HEK293 (cell line): ENCODE measurements at regions not wholly inside any gene's neighbourhood (a gene's known extent, or its start where the extent isn't known, plus 50 kb on each side); places are given as distances from the start of the nearest gene placed in this dataset.

ENCODE experiments used
- CTCF ChIP-seq: fragments of 450-650 bp; formaldehyde crosslinking; IDR thresholded peaks from 2 replicates; pipeline ENCODE4 v1.5.1; 2016; ENCODE audit warnings: missing biosample characterization, missing genetic modification characterization
- MZF1 ChIP-seq: fragments of 450-650 bp; formaldehyde crosslinking; IDR thresholded peaks from 2 replicates; pipeline ENCODE4 v1.5.1; 2017; ENCODE audit warnings: missing biosample characterization, missing genetic modification characterization, borderline replicate concordance
- TCF7L2 ChIP-seq: IDR thresholded peaks from 2 replicates; pipeline ENCODE4 v1.6.1; 2011; ENCODE audit warnings: low read depth, mild to moderate bottlenecking, inconsistent platforms, low read length, moderate library complexity, borderline replicate concordance
- ZFP3 ChIP-seq: fragments of 450-650 bp; formaldehyde crosslinking; IDR thresholded peaks from 2 replicates; pipeline ENCODE4 v1.5.1; 2016; ENCODE audit warnings: low read depth, missing biosample characterization, missing genetic modification characterization
- ZNF274 ChIP-seq, 2 experiments: fragments of 200-500 bp in 1 of 2; fragments of 450-650 bp in 1 of 2; sonication (Bioruptor generic) in 1 of 2; formaldehyde crosslinking in 1 of 2; IDR thresholded peaks; 2 replicates each; pipeline versions ENCODE4 v1.5.1 to v1.6.1; 2014 to 2016; ENCODE audit warnings: borderline replicate concordance in 1 of 2, inconsistent platforms in 1 of 2, low read length in 1 of 2, missing biosample characterization in 1 of 2, missing genetic modification characterization in 1 of 2
- ZNF449 ChIP-seq: fragments of 450-650 bp; formaldehyde crosslinking; IDR thresholded peaks from 2 replicates; pipeline ENCODE4 v1.5.1; 2017; ENCODE audit warnings: missing biosample characterization, mild to moderate bottlenecking, missing genetic modification characterization, moderate library complexity
- ZNF488 ChIP-seq: fragments of 450-650 bp; formaldehyde crosslinking; IDR thresholded peaks from 2 replicates; pipeline ENCODE4 v1.5.1; 2016; ENCODE audit warnings: missing biosample characterization, missing genetic modification characterization
- ZNF510 ChIP-seq: fragments of 450-650 bp; formaldehyde crosslinking; IDR thresholded peaks from 2 replicates; pipeline ENCODE4 v1.5.1; 2018; ENCODE audit warnings: mild to moderate bottlenecking, missing genetic modification characterization, missing biosample characterization; ENCODE audit not compliant: insufficient replicate concordance
- ZNF76 ChIP-seq: fragments of 450-650 bp; formaldehyde crosslinking; IDR thresholded peaks from 2 replicates; pipeline ENCODE4; 2016; ENCODE audit warnings: low read depth, missing biosample characterization, missing genetic modification characterization, borderline replicate concordance
- ZSCAN30 ChIP-seq: fragments of 450-650 bp; IDR thresholded peaks from 2 replicates; pipeline ENCODE4 v1.5.1; 2018; ENCODE audit warnings: missing biosample characterization, mild to moderate bottlenecking, missing genetic modification characterization, moderate library complexity

DNA sequence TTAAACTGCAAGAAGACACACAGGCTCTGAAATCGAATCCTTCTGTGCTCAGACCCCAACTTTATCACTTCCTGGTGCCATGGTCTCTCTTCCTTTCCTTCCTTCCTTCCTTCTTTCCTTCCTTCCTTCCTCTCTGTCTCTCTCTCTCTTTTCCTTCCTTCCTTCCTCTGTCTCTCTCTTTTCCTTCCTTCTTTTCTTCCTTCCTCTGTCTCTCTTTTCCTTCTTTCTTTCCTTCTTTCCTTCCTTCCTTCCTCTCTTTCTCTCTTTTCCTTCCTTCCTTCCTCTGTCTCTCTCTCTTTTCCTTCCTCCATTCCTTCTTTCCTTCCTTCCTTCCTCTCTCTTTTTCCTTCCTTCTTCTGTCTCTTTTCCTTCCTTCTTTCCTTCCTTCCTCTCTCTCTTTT, 127.2 kb upstream of the CACNA1A start:
- no peak for TF ChIP-seq CTCF (tag by site-specific recombination)
- no peak for TF ChIP-seq ZNF488 (tag by site-specific recombination)
- TF ChIP-seq ZNF274 (IDR thresholded peaks at IDR 0.05; ENCODE audit: low read length): no peak
- TF ChIP-seq ZNF274 (tag by site-specific recombination; IDR thresholded peaks at IDR 0.05; ENCODE audit: borderline replicate concordance): no peak
- no peak for TF ChIP-seq ZNF510 (tag by site-specific recombination)
- no peak for TF ChIP-seq ZNF76 (tag by site-specific recombination)
- no peak for TF ChIP-seq MZF1 (tag by site-specific recombination)
- no peak for TF ChIP-seq ZNF449 (tag by site-specific recombination)
- TF ChIP-seq ZSCAN30 (tag by site-specific recombination): no peak
- no peak for TF ChIP-seq ZFP3
- no peak for TF ChIP-seq TCF7L2
